ENCODE measurements at regions not wholly inside any gene's neighbourhood (a gene's known extent, or its start where the extent isn't known, plus 50 kb on each side); places are given as distances from the start of the nearest gene placed in this dataset.
"Not testable (repeated sequence)": the region's sequence is repeated elsewhere in the genome, so short reads cannot be mapped to it uniquely, and the experiment has no call there.

GRCh38 chr16:64667334-64667877 is 454.5 kb downstream of the CDH11 start:
- Histone ChIP-seq H3K4me3 (replicated peaks; ENCODE audit: insufficient read depth, low read length) (no peak overlapping the region), H3K27me3 (ENCODE audit: insufficient read depth, poor library complexity, severe bottlenecking) (no peaks in the 10 kb centered on the region), H3K27ac (replicated peaks) (no peak overlapping the region)
- no peak for TF ChIP-seq POLR2AphosphoS5 (IDR thresholded peaks at IDR 0.05; ENCODE audit: low read depth)
- no peak for TF ChIP-seq GABPA (IDR thresholded peaks at IDR 0.05; ENCODE audit: low read depth)
- TF ChIP-seq, protein P1, sequence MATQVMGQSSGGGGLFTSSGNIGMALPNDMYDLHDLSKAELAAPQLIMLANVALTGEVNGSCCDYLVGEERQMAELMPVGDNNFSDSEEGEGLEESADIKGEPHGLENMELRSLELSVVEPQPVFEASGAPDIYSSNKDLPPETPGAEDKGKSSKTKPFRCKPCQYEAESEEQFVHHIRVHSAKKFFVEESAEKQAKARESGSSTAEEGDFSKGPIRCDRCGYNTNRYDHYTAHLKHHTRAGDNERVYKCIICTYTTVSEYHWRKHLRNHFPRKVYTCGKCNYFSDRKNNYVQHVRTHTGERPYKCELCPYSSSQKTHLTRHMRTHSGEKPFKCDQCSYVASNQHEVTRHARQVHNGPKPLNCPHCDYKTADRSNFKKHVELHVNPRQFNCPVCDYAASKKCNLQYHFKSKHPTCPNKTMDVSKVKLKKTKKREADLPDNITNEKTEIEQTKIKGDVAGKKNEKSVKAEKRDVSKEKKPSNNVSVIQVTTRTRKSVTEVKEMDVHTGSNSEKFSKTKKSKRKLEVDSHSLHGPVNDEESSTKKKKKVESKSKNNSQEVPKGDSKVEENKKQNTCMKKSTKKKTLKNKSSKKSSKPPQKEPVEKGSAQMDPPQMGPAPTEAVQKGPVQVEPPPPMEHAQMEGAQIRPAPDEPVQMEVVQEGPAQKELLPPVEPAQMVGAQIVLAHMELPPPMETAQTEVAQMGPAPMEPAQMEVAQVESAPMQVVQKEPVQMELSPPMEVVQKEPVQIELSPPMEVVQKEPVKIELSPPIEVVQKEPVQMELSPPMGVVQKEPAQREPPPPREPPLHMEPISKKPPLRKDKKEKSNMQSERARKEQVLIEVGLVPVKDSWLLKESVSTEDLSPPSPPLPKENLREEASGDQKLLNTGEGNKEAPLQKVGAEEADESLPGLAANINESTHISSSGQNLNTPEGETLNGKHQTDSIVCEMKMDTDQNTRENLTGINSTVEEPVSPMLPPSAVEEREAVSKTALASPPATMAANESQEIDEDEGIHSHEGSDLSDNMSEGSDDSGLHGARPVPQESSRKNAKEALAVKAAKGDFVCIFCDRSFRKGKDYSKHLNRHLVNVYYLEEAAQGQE (IDR thresholded peaks at IDR 0.05; ENCODE audit: insufficient replicate concordance, low read depth): no peak
- DNase-seq (ENCODE audit: low read depth in 1 of 2, low spot score in 1 of 2): no peak

DNA sequence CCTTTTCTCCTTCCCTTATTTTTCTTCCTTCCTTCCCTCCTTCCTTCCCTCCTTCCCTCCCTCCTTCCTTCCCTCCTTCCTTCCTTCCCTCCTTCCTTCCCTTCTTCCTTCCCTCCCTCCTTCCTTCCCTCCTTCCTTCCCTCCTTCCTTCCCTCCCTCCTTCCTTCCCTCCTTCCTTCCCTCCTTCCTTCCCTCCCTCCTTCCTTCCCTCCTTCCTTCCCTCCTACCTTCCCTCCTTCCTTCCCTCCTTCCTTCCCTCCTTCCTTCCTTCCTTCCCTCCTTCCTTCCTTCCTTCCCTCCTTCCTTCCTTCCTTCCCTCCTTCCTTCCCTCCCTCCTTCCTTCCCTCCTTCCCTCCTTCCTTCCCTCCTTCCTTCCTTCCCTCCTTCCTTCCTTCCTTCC is 459.6 kb downstream of the CDH11 start:
- H3K4me3 ChIP-seq (replicated peaks; ENCODE audit: insufficient read depth, low read length); H3K27me3 ChIP-seq (ENCODE audit: insufficient read depth, poor library complexity, severe bottlenecking): not testable (repeated sequence)

DNA sequence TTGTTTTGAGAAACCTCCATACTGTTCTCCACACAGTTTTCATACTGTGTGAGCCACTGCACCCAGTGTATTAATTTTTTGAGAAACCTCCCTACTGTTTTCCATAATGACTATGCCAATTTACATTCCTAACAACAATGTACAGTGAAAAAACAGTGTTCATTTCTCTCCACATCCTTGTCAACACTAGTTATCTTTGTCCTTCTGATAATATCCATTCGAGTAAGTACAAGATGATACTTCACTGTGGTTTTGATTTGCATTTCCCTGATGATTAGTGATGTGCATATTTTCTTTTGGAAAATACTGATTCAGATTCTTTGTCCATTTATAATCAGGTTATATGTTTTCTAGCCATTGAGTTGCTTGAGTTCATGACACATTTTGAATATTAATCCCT is 462.0 kb downstream of the CDH11 start:
- no peak overlapping the region for H3K27ac ChIP-seq (replicated peaks)
- TF ChIP-seq POLR2AphosphoS5 (IDR thresholded peaks at IDR 0.05; ENCODE audit: low read depth) (no peak), SPI1 (IDR thresholded peaks at IDR 0.05; ENCODE audit: borderline replicate concordance, low read depth) (no peak), CTCF (IDR thresholded peaks at IDR 0.05; ENCODE audit: insufficient read depth, low read length) (no peak), GABPA (IDR thresholded peaks at IDR 0.05; ENCODE audit: low read depth) (no peak)
- TF ChIP-seq, protein P1 (IDR thresholded peaks at IDR 0.05; ENCODE audit: insufficient replicate concordance, low read depth): no peak

More for the DNA sequence above, 459.6 kb downstream of the CDH11 start:
- not testable (repeated sequence) for H3K27ac ChIP-seq (replicated peaks); DNase-seq (ENCODE audit: low read depth in 1 of 2, low spot score in 1 of 2)

DNA sequence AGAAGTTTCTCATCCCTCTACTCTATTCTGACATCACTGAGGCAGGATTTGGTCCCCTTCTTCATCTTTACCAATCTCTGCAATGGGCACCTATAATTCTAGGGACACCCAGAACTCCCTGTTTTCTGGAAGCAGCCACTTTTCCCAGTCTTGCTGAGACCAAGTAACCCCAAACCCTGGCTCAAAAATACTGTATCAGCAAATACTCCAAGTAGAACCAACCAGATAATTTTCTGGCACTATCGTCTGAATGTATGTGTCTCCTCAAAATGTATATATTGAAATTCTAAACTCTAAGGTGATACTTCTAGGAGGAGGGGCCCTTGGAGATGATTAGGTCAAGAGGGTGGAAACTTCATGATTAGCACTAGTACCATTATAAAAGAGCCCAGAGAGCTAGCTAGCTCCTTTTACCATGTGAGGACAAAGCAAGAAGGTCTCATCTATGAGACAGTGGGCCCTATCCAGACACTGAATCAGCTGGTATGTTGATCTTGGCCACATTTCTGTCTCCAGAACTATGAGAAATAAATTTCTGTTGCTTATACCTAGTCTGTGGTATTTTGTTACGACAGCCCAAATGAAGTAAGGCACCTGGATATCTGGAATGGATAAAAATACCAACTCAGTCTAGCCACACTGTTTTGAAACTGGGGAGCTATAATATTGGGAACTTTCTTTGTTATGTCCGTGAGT is 464.4 kb downstream of the CDH11 start:
- Histone ChIP-seq H3K27me3 (ENCODE audit: insufficient read depth, poor library complexity, severe bottlenecking) (no peaks in the 10 kb centered on the region), H3K4me3 (replicated peaks; ENCODE audit: insufficient read depth, low read length) (no peak overlapping the region), H3K27ac (replicated peaks) (no peak overlapping the region)
- DNase-seq (ENCODE audit: low read depth in 1 of 2, low spot score in 1 of 2): no peak
- no peak for TF ChIP-seq SPI1 (IDR thresholded peaks at IDR 0.05; ENCODE audit: borderline replicate concordance, low read depth)

More for the DNA sequence above, 462.0 kb downstream of the CDH11 start:
- no peak for DNase-seq (ENCODE audit: low read depth in 1 of 2, low spot score in 1 of 2)
- H3K27me3 ChIP-seq (ENCODE audit: insufficient read depth, poor library complexity, severe bottlenecking): no peaks in the 10 kb centered on the region
- H3K4me3 ChIP-seq (replicated peaks; ENCODE audit: insufficient read depth, low read length): no peak overlapping the region

DNA sequence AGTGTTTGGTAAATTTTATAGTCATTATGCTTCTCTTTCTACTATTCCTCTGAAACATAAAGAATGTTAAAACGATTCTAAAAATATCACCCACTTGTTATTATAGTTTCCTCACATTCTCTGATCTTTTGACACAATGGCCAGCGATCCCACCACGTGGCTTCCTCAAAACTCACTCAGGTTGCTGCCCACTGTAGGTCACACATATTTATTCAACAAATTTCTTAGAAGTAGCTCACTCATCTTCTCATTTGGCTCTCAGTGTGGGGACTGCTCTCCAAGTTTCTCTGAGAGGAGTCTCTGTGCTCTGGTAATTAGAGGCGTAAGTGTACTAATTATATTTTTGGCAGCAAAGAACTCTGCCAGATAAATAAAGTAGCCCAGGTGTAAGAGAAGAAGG is 465.4 kb downstream of the CDH11 start:
- TF ChIP-seq POLR2AphosphoS5 (IDR thresholded peaks at IDR 0.05; ENCODE audit: low read depth): no peak
- Histone ChIP-seq H3K27me3 (ENCODE audit: insufficient read depth, poor library complexity, severe bottlenecking) (no peaks in the 10 kb centered on the region), H3K4me3 (replicated peaks; ENCODE audit: insufficient read depth, low read length) (no peak overlapping the region), H3K27ac (replicated peaks) (no peak overlapping the region)
- DNase-seq (ENCODE audit: low read depth in 1 of 2, low spot score in 1 of 2): no peak

DNA sequence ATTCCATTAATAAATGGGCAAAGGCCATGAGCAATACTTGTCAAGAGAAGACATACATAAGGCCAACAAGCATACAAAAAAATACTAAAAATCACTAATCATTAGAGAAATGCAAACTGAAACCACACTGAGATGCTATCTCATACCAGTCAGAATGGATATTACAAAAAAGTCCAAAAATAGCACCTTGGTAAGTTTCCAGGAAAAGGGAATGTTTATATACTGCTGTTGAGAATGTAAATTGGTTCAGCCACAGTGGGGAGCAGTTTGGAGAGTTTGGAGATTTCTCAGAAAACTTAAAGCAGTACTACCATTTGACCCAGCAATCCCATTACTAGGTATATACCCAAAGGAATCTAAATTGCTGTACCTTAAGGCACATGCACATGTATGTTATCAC is 467.7 kb downstream of the CDH11 start:
- DNase-seq (ENCODE audit: low read depth in 1 of 2, low spot score in 1 of 2): no peak
- Histone ChIP-seq H3K27me3 (ENCODE audit: insufficient read depth, poor library complexity, severe bottlenecking) (no peaks in the 10 kb centered on the region), H3K4me3 (replicated peaks; ENCODE audit: insufficient read depth, low read length) (no peak overlapping the region), H3K27ac (replicated peaks) (no peak overlapping the region)
- no peak for TF ChIP-seq CTCF (IDR thresholded peaks at IDR 0.05; ENCODE audit: insufficient read depth, low read length)
- TF ChIP-seq GABPA (IDR thresholded peaks at IDR 0.05; ENCODE audit: low read depth): no peak
- no peak for TF ChIP-seq SPI1 (IDR thresholded peaks at IDR 0.05; ENCODE audit: borderline replicate concordance, low read depth)
- no peak for TF ChIP-seq POLR2AphosphoS5 (IDR thresholded peaks at IDR 0.05; ENCODE audit: low read depth)
- TF ChIP-seq, protein P1 (IDR thresholded peaks at IDR 0.05; ENCODE audit: insufficient replicate concordance, low read depth): no peak

Data from HL-60 (cell line).